Immature natural killer cell (primary cell): ENCODE measurements at regions not wholly inside any gene's neighbourhood (a gene's known extent, or its start where the extent isn't known, plus 50 kb on each side); places are given as distances from the start of the nearest gene placed in this dataset.

Experiments
- DNase-seq, 3 donors: peaks; one replicate each; pipeline ENCODE4 v3.0.0; 2022; ENCODE audit warnings: mixed read lengths in 1 of 3
- H3K27ac Mint-ChIP-seq, 6 donors: one replicate each; pipeline ENCODE4 v1.8.0; 2020; ENCODE audit warnings: mixed read lengths in 6 of 6, mild to moderate bottlenecking in 5 of 6, inconsistent platforms in 4 of 6, moderate library complexity in 3 of 6
- H3K27me3 Mint-ChIP-seq, 3 donors: one replicate each; pipeline ENCODE4 v1.8.0; 2020 to 2021; ENCODE audit warnings: low read depth in 3 of 3, mild to moderate bottlenecking in 3 of 3, mixed read lengths in 3 of 3, moderate library complexity in 3 of 3, inconsistent platforms in 1 of 3
- H3K36me3 Mint-ChIP-seq, 3 donors: one replicate each; pipeline ENCODE4 v1.8.0; 2020; ENCODE audit warnings: mixed read lengths in 3 of 3, inconsistent platforms in 2 of 3, mild to moderate bottlenecking in 2 of 3
- H3K4me1 Mint-ChIP-seq, 2 donors: one replicate each; pipeline ENCODE4 v1.8.0; 2020; ENCODE audit warnings: inconsistent platforms in 2 of 2, mild to moderate bottlenecking in 2 of 2, mixed read lengths in 2 of 2, moderate library complexity in 1 of 2
- H3K4me3 Mint-ChIP-seq, 5 donors: one replicate each; pipeline ENCODE4 v1.8.0; 2020; ENCODE audit warnings: mild to moderate bottlenecking in 5 of 5, mixed read lengths in 5 of 5, inconsistent platforms in 3 of 5, moderate library complexity in 3 of 5
- H3K9me3 Mint-ChIP-seq, 6 donors: one replicate each; pipeline ENCODE4 v1.8.0; 2020; ENCODE audit warnings: mild to moderate bottlenecking in 6 of 6, mixed read lengths in 6 of 6, inconsistent platforms in 4 of 6, moderate library complexity in 3 of 6

DNA sequence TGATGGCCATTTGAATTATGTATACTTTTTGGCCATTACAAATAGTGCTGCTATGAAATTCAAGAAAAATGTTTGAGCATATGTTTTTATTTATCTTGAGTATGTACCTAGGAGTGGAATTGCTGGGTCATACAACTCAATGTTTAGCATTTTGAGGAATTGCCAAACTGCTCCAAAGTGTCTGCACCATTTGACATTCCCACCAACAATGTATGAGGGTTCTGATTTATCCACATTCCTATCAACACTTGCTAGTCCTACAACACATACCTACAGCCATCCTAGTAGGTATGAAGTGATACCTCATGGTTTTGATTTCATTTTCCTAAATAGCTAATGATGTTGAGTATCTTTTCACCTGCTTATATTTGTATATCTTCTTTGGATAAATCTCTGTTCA lies 165.5 kb downstream of the NOC3L start:
- Mint-ChIP-seq H3K4me1 (no peaks in the 10 kb centered on the region), H3K4me3 (no peak overlapping the region), H3K36me3 (no peaks in the 10 kb centered on the region), H3K27me3 (peaks cover 3 to 5% (median 5%) of the 10 kb centered on the region in 3 donors), H3K9me3 (no peaks in the 10 kb centered on the region), H3K27ac (no peak overlapping the region)
- DNase-seq = no peak

DNA sequence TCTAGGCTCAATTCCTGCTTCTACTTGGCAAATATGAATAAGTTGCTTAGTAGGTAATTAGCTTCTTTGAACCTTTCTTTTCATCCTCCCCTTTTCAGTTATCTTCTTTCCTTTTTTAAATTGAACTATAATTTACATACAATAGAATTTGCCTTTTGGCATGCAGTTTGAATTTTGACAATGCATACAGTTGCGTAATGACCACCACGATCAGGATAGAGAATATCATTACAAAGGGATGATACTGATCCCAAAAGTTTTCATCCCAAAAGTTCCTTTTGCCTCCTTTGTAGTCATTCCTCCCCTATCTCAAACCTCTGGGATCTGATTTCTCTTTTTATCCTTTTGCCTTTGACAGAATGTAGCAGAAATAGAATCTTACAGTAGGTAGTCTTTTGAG lies 164.4 kb downstream of the NOC3L start:
- Mint-ChIP-seq H3K4me3 (no peak overlapping the region), H3K4me1 (no peaks in the 10 kb centered on the region), H3K36me3 (no peaks in the 10 kb centered on the region), H3K27ac (no peak overlapping the region), H3K27me3 (peaks cover 5 to 6% (median 5%) of the 10 kb centered on the region in 3 donors), H3K9me3 (peaks cover 0 to 2% (median 0%) of the 10 kb centered on the region in 6 donors)
- DNase-seq = no peak

DNA sequence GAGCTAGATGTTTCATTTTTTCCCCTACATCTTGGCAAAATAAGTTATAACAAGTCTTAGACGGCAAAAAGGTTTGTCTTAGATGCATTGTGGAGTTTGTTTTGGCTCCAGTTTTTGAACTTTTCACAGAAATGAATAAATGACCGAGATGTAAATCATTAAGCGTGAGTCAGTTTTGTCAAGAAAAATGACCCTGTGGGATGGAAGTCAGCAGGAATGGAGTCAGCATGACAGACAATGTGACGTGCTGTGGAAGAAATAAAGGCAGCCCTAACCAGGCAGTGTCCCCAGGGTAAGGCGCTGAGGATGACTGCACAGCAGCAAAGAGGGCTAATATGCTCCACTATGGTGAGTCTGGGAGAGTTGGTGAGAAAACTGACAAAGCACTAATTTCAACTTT lies 163.2 kb downstream of the NOC3L start:
- H3K27me3 Mint-ChIP-seq = peaks cover 4 to 6% (median 5%) of the 10 kb centered on the region in 3 donors
- peaks cover 0 to 2% of the 10 kb centered on the region in 2 donors for H3K4me1 Mint-ChIP-seq
- H3K4me3 Mint-ChIP-seq = no peak overlapping the region
- no peak for DNase-seq
- H3K9me3 Mint-ChIP-seq = peaks cover 0 to 2% (median 0%) of the 10 kb centered on the region in 6 donors
- H3K27ac Mint-ChIP-seq = no peak overlapping the region
- H3K36me3 Mint-ChIP-seq = no peaks in the 10 kb centered on the region

DNA sequence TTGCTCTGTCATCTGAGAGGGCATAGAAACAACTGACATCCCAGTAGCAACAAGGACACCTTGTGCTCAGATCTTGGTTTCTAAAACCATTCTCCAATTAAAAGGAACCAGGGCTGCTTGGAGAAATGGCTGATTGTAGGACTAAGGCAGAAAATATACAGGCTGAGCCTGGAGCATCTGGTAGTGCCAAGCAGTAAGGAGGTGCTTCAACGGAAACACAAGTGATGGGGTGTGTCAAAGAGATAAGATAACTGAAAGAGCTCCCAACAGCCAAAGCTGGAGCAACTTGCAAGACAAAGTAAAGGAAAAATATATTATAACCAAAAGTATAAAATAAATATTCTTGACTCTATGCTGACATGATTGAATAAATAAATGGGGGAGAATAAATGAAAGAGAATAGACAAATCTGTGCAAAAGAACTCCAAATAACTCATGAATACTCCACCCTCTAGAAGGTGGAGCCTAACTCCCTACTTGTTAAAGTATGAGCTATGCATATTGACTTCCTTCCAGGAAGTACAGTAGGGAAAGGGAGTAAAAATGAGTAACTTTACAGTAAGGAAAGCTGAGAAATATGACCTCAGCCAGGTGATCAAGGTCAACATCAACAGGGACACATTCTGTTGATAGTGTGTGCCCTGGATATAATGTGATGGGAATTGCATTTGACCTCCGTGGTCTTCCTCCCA lies 162.4 kb downstream of the NOC3L start:
- Mint-ChIP-seq H3K27me3 (peaks cover 1 to 6% (median 5%) of the 10 kb centered on the region in 3 donors), H3K9me3 (peaks cover 0 to 2% (median 0%) of the 10 kb centered on the region in 6 donors), H3K36me3 (no peaks in the 10 kb centered on the region), H3K4me1 (peaks cover 4 to 5% of the 10 kb centered on the region in 2 donors), H3K4me3 (no peak overlapping the region), H3K27ac (no peak overlapping the region)
- DNase-seq = no peak

DNA sequence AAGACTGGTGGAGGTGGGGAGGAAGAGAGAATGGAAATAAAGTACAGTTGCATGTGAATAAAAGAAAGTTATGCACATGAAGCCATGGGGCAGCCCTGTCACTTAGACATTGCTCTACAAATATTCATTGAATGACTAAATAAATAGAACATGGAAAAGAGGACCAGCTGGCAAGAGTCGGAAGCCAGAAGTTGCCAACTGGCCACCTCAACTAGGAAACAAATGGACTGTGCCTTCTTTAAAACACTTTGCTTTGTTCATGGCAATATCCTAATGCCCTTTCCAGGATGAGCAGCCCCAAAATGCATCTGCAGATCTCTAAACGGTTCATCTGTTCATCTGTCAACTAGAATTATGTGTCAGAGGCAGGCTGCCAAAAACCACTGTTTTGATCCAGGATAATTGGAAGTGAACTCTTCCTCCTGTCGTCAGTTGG lies 157.3 kb downstream of the NOC3L start:
- peaks cover 1 to 7% (median 1%) of the 10 kb centered on the region in 3 donors for H3K27me3 Mint-ChIP-seq
- peak overlapping the region in 1 of 5 donors; percentile 36 for H3K4me3 Mint-ChIP-seq
- no peak for DNase-seq
- peak overlapping the region in 3 of 6 donors; percentile 36 to 86 (median 47) for H3K27ac Mint-ChIP-seq
- H3K4me1 Mint-ChIP-seq = peaks cover 28 to 29% of the 10 kb centered on the region in 2 donors
- H3K36me3 Mint-ChIP-seq = no peaks in the 10 kb centered on the region
- peaks cover 0 to 2% (median 0%) of the 10 kb centered on the region in 6 donors for H3K9me3 Mint-ChIP-seq

DNA sequence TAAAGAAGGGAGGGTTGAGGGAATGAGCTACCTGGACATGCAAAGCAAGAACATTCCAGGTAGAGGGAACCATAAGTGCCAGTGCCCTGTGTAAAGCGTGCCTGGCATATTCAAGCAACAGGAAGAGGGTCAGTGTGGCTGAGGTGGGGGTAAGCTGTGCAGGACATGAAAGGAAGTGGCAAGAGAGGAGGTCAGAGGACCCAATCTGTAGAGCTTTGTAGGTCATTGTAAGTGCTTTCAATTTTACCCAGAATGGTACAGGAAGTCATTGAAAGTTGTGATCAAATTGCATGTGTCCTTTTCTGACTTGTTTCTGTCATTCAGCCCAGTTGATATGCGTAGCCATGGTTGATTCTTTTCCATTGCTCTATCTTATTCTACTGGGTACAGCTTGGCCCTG lies 156.6 kb downstream of the NOC3L start:
- Mint-ChIP-seq H3K9me3 (peaks cover 0 to 2% (median 0%) of the 10 kb centered on the region in 6 donors), H3K27me3 (peaks cover 1 to 9% (median 2%) of the 10 kb centered on the region in 3 donors), H3K4me3 (peak overlapping the region; percentile 33 to 64 (median 48)), H3K27ac (peak overlapping the region; percentile 36 to 88 (median 69)), H3K4me1 (peaks cover 28 to 29% of the 10 kb centered on the region in 2 donors), H3K36me3 (no peaks in the 10 kb centered on the region)
- peak in 2 of 3 donors; percentile 3 to 4 for DNase-seq

DNA sequence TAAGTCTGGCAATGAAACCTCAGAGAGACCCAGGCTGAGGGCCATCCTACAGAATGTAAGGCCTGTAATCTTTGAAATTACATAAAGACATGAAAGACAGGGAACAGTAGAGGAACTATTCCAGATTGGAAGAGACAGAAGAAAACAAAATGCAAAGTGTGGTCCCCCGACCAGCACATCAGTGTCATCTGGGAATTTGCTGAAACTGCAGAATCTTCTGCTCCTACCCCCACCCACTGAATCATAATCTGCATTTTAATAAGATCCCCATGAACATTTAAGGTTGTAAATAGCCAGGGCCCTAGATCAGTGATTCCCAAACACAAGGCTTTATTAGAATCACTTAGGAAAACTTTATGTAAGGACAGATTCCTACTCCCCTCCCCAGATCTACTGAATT lies 154.4 kb downstream of the NOC3L start:
- Mint-ChIP-seq H3K4me1 (peaks cover 28 to 29% of the 10 kb centered on the region in 2 donors), H3K4me3 (no peak overlapping the region), H3K27me3 (peaks cover 2 to 8% (median 3%) of the 10 kb centered on the region in 3 donors), H3K36me3 (no peaks in the 10 kb centered on the region), H3K27ac (no peak overlapping the region), H3K9me3 (no peaks in the 10 kb centered on the region)
- no peak for DNase-seq

DNA sequence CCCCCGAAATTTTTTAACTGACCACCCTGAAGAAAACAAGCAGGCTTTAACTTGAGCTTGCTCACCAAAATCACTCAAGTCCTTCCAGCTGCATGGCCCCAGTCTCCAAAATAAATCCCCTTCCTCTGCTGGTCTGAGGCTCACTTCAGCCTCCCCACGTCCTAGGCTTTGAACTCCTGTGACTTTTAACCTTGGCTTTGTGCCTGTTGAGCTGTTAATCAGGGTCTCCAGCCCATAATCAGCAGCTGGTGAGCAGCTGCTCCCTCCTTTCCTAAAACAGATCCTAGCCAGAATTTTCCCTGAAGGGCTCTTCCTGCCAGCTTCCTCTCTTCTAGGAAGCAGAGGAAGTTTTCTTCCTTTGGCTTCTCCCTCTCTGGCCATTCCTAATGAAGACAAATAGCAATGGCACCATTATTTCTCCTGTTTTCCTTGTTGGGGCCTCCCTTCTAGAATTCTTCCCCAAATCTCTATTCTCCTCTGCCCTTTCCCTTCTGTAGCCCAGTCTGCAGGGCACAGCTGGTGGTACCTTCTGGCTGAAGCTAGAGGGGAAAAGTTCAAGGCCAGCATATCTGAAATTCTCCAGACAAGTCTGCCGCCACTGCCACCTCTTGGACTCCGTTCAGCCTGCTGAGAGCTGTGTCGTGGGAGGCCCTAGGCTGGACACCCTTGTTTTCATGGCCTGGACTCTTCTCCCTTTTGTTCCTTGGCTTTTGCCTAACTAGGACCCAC lies 152.1 kb downstream of the NOC3L start:
- DNase-seq = no peak
- Mint-ChIP-seq H3K27me3 (peaks cover 2 to 12% (median 8%) of the 10 kb centered on the region in 3 donors), H3K36me3 (no peaks in the 10 kb centered on the region), H3K9me3 (no peaks in the 10 kb centered on the region), H3K27ac (no peak overlapping the region), H3K4me1 (peaks cover 20 to 21% of the 10 kb centered on the region in 2 donors), H3K4me3 (no peak overlapping the region)

DNA sequence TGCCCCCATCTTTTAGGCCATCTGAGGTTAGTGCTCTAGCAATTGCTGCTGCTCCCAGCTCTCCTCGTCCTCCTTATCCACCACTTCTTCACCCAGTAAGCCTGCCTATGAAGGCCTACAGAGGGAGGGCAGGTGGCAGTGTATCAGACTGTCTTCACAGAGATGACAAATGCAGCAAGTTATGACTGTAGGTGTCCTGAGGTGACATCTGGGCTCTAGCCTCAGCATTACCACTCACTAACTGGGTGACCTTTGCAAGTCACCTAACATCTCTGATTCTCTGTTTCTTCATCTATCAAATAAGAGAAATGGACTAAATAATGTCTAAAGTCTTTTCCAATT lies 151.6 kb downstream of the NOC3L start:
- peaks cover 2 to 10% (median 8%) of the 10 kb centered on the region in 3 donors for H3K27me3 Mint-ChIP-seq
- no peak for DNase-seq
- no peaks in the 10 kb centered on the region for H3K36me3 Mint-ChIP-seq
- no peak overlapping the region for H3K27ac Mint-ChIP-seq
- no peak overlapping the region for H3K4me3 Mint-ChIP-seq
- no peaks in the 10 kb centered on the region for H3K9me3 Mint-ChIP-seq
- H3K4me1 Mint-ChIP-seq = peaks cover 15 to 16% of the 10 kb centered on the region in 2 donors

DNA sequence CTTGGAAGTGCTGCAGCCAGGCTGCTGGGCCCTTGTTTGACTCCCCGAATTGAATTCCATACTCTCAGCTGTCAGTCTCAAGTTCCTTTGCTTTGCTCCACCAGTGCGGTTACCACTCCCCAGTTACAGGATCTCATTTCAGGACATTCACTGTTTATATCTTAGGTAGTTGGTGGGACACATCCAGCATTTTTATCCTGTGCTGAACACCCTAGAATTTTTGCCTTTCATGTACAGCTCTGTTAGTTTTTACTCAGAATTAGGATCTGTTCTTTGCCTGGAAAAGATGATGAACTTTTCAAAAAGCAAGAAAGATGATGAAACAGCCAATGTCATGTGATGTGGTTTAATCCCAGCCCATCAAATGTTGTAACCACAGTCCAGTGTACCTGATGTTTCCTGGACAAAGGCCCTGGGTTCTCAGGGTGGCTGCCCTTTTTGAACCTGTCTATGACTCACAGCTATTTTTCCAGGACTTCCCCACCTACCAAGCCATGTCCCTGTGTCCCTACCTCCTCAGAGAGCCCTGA lies 149.7 kb downstream of the NOC3L start:
- Mint-ChIP-seq H3K4me1 (no peaks in the 10 kb centered on the region), H3K27me3 (peaks cover 2 to 10% (median 8%) of the 10 kb centered on the region in 3 donors), H3K9me3 (no peaks in the 10 kb centered on the region), H3K27ac (no peak overlapping the region), H3K36me3 (no peaks in the 10 kb centered on the region), H3K4me3 (no peak overlapping the region)
- no peak for DNase-seq

DNA sequence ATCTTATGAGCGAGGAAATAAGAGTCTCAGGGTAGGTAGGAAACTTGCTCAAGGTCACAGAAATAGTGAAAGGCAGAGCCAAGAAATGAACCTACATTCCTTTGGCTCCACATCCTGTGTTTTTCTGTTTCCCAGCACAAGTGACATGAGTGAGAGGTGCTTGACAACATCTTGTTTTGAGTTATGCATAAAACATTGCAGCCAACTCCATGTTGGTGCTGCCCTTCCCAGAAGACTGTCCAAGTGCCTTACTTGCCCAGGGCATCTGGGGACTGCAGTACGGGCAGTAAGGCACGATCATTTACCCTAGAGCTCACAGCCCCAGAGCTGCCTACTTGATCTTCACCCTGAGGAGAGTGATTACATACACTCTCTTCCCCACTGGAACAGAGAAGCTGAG lies 148.8 kb downstream of the NOC3L start:
- Mint-ChIP-seq H3K36me3 (no peaks in the 10 kb centered on the region), H3K4me1 (no peaks in the 10 kb centered on the region), H3K27me3 (peaks cover 2 to 10% (median 8%) of the 10 kb centered on the region in 3 donors), H3K4me3 (no peak overlapping the region), H3K27ac (no peak overlapping the region), H3K9me3 (no peaks in the 10 kb centered on the region)
- DNase-seq = no peak

DNA sequence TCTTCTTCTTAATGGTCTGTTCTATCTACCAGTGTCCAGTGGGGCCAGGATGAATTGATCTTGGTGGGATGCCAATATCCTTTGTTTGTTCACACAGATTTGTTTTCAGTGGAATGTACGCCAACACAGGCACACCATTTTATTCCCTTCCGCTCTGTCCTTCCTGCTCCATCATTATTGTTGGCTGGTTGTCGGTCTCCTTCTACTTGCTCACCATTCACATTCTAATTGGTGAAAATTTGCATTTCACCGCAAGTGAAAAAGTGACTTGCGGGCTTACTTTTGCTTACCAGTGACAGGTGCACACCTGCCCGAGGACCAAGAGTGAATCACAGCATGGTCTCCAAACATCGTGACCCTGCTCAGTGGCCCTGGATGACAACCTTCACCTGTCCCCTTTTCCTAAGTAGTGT lies 148.3 kb downstream of the NOC3L start:
- no peak for DNase-seq
- Mint-ChIP-seq H3K36me3 (no peaks in the 10 kb centered on the region), H3K9me3 (no peaks in the 10 kb centered on the region), H3K27ac (no peak overlapping the region), H3K27me3 (peaks cover 2 to 10% (median 8%) of the 10 kb centered on the region in 3 donors), H3K4me1 (no peaks in the 10 kb centered on the region), H3K4me3 (no peak overlapping the region)

DNA sequence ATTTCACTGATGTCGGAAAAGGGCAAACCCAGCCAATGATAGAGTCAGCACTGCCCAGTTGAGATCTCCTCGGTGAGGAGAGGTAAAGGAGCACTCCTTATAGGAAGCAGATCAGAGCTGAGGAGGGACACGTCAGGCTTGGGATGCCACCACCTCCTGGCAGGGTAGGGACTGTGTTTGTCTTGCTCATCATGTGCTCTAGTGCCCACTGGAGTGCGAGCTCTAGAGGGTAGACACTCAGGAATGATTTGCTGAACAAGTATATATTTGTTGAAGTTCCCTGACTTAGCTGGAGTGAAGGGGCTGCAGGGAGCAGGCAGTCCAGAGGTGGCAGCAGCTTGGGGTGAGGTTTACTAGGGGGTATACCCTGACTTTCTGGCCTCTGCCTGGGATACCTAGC lies 146.5 kb downstream of the NOC3L start:
- no peaks in the 10 kb centered on the region for H3K36me3 Mint-ChIP-seq
- H3K4me3 Mint-ChIP-seq = no peak overlapping the region
- H3K4me1 Mint-ChIP-seq = no peaks in the 10 kb centered on the region
- no peak for DNase-seq
- peaks cover under 1 to 8% (median 6%) of the 10 kb centered on the region in 3 donors for H3K27me3 Mint-ChIP-seq
- H3K27ac Mint-ChIP-seq = no peak overlapping the region
- H3K9me3 Mint-ChIP-seq = no peaks in the 10 kb centered on the region

DNA sequence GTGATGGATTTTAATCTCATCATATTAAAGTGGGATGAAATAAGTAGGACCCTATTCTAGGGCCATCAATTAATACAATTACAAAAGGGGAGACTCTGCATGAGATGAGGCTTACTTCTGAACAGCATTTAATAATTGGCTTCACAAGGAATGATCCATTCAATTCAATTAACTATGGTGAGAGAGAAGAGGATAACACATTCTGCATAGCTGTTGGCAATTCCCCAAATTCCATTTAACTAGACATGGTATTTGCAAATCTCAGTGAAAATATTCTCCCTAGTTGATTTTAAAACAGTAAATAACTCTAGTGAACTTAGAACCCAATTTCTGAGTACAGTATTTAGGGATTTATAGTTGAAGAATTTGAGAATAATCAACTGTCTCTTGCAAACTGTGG lies 145.3 kb downstream of the NOC3L start:
- DNase-seq = no peak
- H3K36me3 Mint-ChIP-seq = no peaks in the 10 kb centered on the region
- no peak overlapping the region for H3K27ac Mint-ChIP-seq
- H3K9me3 Mint-ChIP-seq = no peaks in the 10 kb centered on the region
- no peaks in the 10 kb centered on the region for H3K4me1 Mint-ChIP-seq
- H3K4me3 Mint-ChIP-seq = no peak overlapping the region
- H3K27me3 Mint-ChIP-seq = peaks cover 0 to 6% (median 3%) of the 10 kb centered on the region in 3 donors
